Cardiac muscle cell (in vitro differentiated cells and primary cell): ENCODE measurements at regions not wholly inside any gene's neighbourhood (a gene's known extent, or its start where the extent isn't known, plus 50 kb on each side); places are given as distances from the start of the nearest gene placed in this dataset.

Experiments
- DNase-seq, 2 donors: peaks; one replicate each; pipeline versions ENCODE4 v3.0.0 to v3.0.0-alpha.2; 2010 to 2017; ENCODE audit warnings: low read depth in 1 of 2, low spot score in 1 of 2
- H3K27ac ChIP-seq: fragments of 200-600 bp; sonication (generic); 2 replicates; pipeline ENCODE4 v1.5.1; 2016
- H3K27me3 ChIP-seq: fragments of 200-600 bp; sonication (generic); 2 replicates; pipeline ENCODE4 v1.6.0; 2016; ENCODE audit warnings: control low read depth
- H3K36me3 ChIP-seq: fragments of 200-600 bp; sonication (generic); 2 replicates; pipeline ENCODE4 v1.5.1; 2016; ENCODE audit warnings: control low read depth
- H3K4me1 ChIP-seq: fragments of 200-600 bp; sonication (generic); 2 replicates; pipeline ENCODE4 v1.8.1; 2017; ENCODE audit warnings: low read depth, mild to moderate bottlenecking, mixed run types
- H3K4me3 ChIP-seq: fragments of 200-600 bp; sonication (generic); 2 replicates; pipeline ENCODE4 v1.5.1; 2016; ENCODE audit warnings: mild to moderate bottlenecking
- H3K9me3 ChIP-seq: fragments of 200-600 bp; sonication (generic); 2 replicates; pipeline ENCODE4 v1.5.1; 2017; ENCODE audit warnings: low read depth, mild to moderate bottlenecking, control low read depth
- CTCF ChIP-seq: IDR thresholded peaks from 2 replicates; pipeline ENCODE4 v1.5.1; 2012; ENCODE audit warnings: low read depth, mild to moderate bottlenecking, low read length

GRCh38 chr10:124292911-124293615 is 125.7 kb downstream of the OAT start:
- H3K4me1 ChIP-seq, result no peaks in the 10 kb centered on the region
- no peak overlapping the region for H3K4me3 ChIP-seq
- H3K36me3 ChIP-seq, result no peaks in the 10 kb centered on the region
- H3K27ac ChIP-seq, result no peak overlapping the region
- no peaks in the 10 kb centered on the region for H3K9me3 ChIP-seq
- no peak for TF ChIP-seq CTCF
- H3K27me3 ChIP-seq, result no peaks in the 10 kb centered on the region
- no peak for DNase-seq

GRCh38 chr10:124291001-124291701 is 127.6 kb downstream of the OAT start:
- H3K27me3 ChIP-seq, result no peaks in the 10 kb centered on the region
- H3K36me3 ChIP-seq, result no peaks in the 10 kb centered on the region
- DNase-seq, result peak in 1 of 2 donors; percentile 38
- no peaks in the 10 kb centered on the region for H3K4me1 ChIP-seq
- no peak overlapping the region for H3K4me3 ChIP-seq
- H3K9me3 ChIP-seq, result no peaks in the 10 kb centered on the region
- no peak overlapping the region for H3K27ac ChIP-seq
- no peak for TF ChIP-seq CTCF

- TF ChIP-seq CTCF, result no peak
- H3K9me3 ChIP-seq, result no peaks in the 10 kb centered on the region
- H3K27me3 ChIP-seq, result no peaks in the 10 kb centered on the region
- no peaks in the 10 kb centered on the region for H3K36me3 ChIP-seq
- peak in 1 of 2 donors; percentile 61 for DNase-seq
- no peak overlapping the region for H3K4me3 ChIP-seq
- no peaks in the 10 kb centered on the region for H3K4me1 ChIP-seq
- no peak overlapping the region for H3K27ac ChIP-seq
Measured at GRCh38 chr10:124289851-124290795, 128.6 kb downstream of the OAT start.

DNA sequence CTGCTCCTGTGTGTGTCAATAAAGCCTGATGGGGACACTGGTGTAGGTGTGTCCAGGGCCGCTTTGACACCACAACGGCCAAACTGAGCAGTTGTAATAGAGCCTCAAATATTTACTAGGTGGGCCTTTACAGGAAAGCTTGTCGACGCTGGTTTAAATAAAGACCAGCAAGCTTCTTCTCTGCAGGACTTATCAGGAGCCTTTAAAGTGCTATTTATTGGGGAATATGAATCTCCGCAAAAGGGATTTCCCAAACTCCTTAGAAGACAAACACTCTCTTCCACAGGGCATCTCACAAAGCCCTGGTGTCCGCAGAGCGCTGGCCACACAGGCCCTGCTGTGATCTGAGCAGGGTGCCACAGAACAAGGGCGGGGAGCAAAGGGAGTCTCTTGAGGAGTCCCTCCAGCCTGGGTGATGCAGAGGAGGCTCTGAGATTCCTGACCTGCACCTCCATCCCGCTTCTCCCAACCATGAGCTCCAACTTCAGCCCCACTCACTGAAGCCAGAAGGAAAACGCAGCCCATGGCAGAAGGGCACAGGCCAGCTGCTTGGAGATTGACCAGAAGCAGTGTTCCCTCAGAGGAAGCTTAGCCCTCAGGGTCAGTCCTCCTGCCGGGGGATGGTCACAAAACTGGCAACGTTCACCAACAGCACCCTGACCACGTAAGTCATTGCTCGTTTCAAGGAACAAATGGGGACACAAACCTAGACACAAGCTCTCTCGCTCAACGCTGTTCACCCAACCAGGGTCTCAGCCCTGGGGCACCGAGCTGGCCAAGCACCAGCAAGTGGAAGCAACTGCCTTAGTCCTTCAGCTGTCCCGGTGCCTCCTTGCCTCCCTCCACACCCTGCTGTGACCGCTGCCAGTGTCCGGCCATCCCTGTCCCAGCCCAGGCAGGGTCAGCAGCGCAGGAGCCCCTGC is 129.5 kb downstream of the OAT start:
- H3K9me3 ChIP-seq, result no peaks in the 10 kb centered on the region
- DNase-seq, result no peak
- no peaks in the 10 kb centered on the region for H3K4me1 ChIP-seq
- H3K27me3 ChIP-seq, result no peaks in the 10 kb centered on the region
- no peak overlapping the region for H3K27ac ChIP-seq
- no peaks in the 10 kb centered on the region for H3K36me3 ChIP-seq
- no peak overlapping the region for H3K4me3 ChIP-seq
- TF ChIP-seq CTCF, result no peak

GRCh38 chr10:124288486-124288885 is 130.2 kb downstream of the OAT start:
- TF ChIP-seq CTCF, result no peak
- no peak overlapping the region for H3K27ac ChIP-seq
- DNase-seq, result no peak
- H3K9me3 ChIP-seq, result no peaks in the 10 kb centered on the region
- no peak overlapping the region for H3K4me3 ChIP-seq
- no peaks in the 10 kb centered on the region for H3K4me1 ChIP-seq
- H3K27me3 ChIP-seq, result no peaks in the 10 kb centered on the region
- H3K36me3 ChIP-seq, result no peaks in the 10 kb centered on the region
